IPS-18c (cell line): ENCODE measurements at regions not wholly inside any gene's neighbourhood (a gene's known extent, or its start where the extent isn't known, plus 50 kb on each side); places are given as distances from the start of the nearest gene placed in this dataset.
A peak's percentile ranks its signal among the peaks of the same experiment; 100 is the strongest.

Source experiments
- H3K4me3 ChIP-seq: 2 replicates; pipeline ENCODE4 v1.7.0; 2013; ENCODE audit warnings: low read depth, mild to moderate bottlenecking, low read length, moderate library complexity; ENCODE audit not compliant: insufficient read depth
- H3K9me3 ChIP-seq: one replicate; pipeline ENCODE4 v1.6.1; 2013; ENCODE audit warnings: mild to moderate bottlenecking, low read length, moderate library complexity; ENCODE audit not compliant: control insufficient read depth, insufficient read depth

DNA sequence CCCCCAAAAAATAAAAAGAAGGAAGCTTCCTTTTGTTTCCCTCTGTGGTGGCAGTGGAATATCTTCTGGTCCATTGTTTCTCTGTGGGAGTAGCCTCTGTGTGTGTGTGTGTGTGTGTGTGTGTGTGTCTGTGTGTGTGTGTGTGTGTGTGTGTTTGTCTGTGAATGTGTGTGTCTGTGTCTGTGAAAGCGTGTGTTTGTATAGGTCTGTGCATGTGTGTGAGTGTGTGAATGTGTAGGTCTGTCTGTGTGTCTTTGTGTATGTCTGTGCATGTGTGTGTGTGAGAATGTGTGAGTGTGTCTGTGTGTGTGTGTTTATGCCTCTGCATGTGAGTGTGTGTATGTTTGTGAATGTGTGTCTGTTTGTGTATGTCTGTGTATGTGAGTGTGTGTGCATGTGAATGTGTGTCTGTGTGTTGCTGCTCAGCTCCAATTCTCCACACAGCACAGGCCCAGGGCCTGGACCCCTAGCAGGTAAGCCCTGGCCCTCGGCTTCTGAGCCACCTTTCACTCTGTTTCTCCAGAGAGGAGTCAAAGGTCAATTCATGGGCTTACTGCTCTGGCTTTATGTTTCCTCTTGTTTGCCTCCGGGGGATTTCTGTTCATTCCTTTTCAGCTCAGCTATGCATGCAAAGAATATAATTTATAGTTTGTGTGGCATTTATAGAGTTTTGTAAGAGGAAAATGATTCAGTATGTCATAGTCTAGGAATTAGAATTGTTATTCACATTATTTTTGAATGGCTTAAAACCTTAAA is 89.8 kb downstream of the UCHL1 start:
- no peak overlapping the region for H3K4me3 ChIP-seq
- peaks cover 5% of the 10 kb centered on the region for H3K9me3 ChIP-seq

DNA sequence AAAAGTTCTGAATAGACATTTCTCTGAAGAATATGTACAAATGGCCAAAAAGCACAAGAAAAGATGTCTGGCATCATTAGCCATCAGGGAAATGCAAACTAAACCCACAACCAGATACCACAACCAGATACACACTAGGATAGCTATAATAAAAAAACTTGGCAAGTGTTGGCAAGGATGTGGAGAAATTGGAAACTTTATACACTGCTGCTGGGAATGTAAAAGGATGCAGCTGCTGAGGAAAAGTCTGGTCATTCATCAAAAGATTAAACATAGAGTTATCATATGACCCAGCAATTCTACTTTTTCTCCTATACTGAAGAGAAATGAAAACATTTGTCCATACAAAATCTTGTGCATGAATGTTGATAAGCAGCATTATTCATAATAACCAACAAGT is 92.3 kb downstream of the UCHL1 start:
- Histone ChIP-seq H3K4me3 (no peak overlapping the region), H3K9me3 (peaks cover 5% of the 10 kb centered on the region)

DNA sequence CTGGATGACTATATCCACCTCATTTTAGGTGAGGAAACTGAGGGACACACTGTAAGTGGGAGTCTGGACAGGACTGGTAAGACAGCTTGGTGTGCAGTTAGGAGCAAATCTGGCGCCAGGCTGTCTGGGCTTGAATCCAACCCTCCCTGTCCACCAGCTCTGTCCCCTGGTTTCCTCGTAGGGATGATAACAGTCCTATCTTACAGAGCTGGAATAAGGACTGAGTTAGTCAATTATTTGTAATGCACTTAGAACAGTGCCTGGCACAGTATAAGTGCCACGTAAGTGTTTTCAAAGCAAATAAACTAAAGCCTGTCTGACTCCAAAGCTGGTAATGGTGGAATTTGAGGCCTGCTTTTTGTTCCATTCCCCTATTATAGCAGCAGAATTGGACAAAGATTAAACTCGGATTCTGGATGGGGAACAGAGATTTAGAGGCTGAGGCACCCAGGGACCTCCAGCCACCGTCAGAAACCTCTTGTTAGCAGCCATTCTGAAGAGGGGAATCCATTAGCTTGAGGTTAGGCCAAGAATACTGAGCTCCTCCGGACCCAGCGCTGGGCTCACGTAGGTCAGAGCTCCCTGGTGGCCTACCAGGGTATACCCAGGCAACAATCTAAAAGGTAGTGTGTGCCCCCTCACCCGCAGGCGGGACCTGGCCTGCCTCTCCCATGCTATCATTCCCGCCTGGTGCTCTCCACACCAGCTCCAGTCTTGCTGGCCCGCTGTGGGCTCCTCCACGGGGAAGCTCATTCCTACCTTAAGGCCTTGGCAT is 102.1 kb downstream of the UCHL1 start:
- H3K9me3 ChIP-seq, result peaks cover 2% of the 10 kb centered on the region
- H3K4me3 ChIP-seq, result no peak overlapping the region

DNA sequence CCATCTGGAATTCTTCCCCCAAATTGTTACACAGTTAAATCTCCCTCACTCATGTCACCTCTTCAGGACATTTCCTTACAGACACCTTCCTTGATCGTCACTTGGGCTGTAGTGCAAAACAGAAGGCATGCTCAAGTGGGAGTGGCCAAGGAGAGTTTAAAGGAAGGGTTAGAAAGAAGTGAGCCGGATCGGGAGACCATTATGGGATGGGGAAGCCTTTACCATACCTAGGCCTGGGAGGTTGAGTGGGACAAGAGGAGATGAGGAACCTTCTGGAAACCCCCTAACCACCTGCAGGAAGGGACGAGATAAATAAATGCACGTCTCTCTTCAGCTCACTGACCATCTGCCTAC is 102.7 kb downstream of the UCHL1 start:
- H3K9me3 ChIP-seq, result peaks cover 2% of the 10 kb centered on the region
- H3K4me3 ChIP-seq, result peak overlapping the region; percentile 72

DNA sequence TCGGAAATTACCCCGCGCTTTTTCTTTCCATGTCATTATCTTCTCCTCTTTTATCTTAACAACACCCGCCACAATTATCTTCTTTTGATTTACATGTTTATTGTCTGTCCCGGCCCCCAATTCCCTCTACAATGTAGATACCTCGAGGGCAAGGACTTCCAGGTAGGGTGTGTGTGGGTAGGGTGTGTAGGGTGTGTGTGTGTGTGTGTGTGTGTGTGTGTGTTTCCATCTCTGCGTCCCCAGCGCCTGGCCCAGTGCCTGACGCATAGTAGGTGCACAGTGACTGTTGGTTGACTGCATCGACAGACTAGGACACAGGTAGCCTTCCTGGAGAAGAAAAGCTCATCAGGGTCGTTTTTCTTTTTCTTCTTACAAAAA is 103.1 kb downstream of the UCHL1 start:
- Histone ChIP-seq H3K9me3 (peaks cover 2% of the 10 kb centered on the region), H3K4me3 (peak overlapping the region; percentile 72)

DNA sequence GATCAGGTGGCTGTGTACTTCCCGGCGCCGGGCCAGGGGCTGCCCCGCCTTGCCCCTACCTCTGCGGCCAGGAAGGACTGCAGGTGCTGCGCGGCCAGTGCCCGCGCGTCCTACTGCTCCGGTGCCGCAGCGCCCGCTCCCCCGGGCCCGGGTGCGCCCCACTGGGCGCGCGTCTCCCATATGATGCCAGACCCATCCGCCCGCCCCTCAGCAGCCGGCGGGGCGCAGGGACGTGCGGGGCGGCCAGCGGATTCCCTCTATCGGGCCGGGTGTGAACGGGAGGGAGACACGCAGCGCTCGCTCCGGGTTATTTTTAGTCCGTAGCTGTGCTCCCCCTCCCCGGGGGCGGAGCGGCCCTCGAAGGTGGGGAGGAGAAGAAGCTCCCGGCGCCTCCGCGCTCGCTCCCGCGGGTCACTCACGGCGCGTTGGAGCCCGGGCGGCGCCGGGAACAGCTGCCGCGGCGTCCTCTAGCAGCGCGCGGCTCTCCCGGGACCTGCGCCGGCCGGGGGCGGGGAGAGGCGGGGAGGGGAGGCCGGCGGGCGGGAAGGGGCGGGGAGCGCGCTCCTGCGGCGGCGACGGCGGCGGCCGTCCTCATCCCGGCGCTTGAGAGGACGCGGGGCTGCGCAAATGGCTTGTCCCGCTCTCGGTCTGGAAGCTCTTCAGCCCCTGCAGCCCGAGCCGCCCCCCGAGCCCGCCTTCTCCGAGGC is 103.6 kb downstream of the UCHL1 start:
- Histone ChIP-seq H3K4me3 (peak overlapping the region; percentile 72), H3K9me3 (peaks cover 2% of the 10 kb centered on the region)

DNA sequence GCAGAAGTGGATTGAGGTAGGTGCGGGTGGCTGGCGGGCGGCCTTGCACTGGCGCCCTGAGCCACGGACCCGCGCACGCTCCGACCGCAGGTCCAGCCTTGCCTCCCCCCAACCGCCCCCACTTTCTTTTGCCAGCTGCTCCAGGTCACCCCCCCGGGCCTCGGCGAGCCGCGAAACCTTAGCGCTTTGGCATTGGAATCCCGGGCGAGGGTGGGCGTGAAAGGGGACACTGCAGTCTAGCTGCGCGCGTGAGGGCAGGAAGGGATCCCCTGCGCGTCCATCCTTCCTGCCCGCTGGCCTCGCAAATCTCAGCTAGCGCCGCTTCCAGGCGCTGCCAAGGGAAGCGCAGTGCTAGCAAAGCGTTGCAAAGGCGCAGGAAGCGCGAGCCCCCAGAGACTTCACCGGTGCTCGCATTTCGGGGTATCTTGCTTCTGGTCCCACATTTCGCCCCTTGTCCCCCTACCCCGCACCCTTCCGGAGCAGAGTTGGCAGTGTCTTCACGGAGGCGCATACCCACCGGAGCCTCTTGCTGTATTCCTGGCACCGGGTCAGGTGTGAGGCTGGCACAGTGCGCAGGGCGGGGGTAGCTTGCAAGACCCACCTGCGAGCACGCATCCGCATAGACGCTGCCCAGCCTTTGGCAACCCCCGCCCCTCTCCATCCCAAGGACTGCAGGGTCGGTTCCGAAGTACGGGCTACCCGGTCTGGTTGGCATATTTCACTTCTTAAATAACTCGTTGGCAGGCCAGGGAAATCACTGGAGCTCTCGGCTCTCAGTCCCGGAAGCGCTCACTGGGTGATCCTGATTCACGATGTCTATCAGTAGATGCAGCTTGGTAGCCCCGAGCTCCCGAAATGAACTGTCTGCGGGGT is 104.4 kb downstream of the UCHL1 start:
- Histone ChIP-seq H3K9me3 (peaks cover 2% of the 10 kb centered on the region), H3K4me3 (peak overlapping the region; percentile 72)

DNA sequence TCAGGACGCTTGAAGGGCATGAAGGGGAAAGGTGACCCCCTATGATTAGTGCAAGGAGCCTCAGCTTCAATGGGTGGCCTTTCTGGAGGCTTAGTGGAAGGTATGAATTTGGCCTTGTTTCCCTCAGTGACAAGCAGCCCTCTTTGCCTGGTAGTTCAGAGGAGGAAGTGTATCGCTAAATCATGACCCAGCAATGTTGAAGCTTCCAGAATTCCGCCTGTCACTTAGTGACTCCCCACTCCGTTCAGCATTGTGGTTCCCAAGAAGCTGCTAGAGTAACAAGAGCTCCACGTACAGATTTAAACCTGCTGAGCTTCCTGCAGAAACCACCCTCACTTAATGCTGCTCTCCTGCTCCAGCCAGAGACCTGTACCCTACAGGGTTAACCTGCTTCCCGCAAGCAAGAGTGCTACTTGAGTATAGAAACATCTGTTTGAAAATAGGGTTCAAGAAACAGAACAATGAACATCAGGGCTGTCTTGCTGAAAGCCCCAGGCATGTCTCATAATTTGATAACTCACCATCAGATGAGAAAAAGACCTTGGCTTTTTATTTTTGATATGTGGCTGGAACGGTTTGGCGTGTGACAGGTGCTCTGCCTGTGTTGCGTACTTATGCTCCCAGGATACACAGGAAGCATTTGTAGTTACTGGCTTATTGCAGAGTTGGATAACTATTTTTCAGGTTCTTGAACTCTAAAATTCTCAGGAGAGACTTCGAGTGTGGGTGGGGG is 105.2 kb downstream of the UCHL1 start:
- peak overlapping the region; percentile 72 for H3K4me3 ChIP-seq
- peaks cover 2% of the 10 kb centered on the region for H3K9me3 ChIP-seq

DNA sequence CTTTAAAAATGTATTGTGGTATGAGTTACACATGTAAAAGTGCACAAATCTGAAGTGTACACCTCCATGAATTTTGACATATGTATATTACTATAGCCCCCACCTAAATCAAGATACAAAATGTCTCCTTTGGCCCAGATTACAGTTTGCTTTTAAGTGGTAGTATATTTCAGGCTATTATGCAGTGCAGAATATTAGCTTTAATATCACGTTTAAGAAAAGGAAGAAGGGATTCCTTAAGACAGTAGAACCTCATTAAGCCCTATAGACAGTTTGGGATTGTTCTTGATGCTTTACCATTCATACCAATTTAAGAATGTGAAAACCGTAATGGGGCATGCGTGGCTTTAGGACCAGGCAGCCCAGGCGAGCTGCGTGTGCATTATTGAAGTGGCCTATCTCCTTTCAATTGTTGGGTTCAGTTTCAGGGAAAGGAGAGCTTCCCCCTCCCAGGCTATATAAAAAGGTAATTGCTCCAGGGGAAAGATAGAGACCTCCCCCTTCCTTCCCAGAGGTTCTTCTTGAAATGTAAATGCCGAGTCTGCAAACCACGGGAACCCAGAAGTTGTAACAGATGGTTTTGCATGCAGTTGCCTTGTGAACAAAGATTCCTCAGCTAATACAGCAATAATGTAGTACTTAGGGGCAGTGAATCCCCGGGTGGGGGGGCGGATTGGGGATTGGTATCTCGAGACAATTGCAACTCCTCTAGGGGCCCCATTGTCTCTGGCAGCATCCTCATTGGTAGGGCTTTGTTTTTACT is 106.1 kb downstream of the UCHL1 start:
- Histone ChIP-seq H3K4me3 (no peak overlapping the region), H3K9me3 (peaks cover 2% of the 10 kb centered on the region)

DNA sequence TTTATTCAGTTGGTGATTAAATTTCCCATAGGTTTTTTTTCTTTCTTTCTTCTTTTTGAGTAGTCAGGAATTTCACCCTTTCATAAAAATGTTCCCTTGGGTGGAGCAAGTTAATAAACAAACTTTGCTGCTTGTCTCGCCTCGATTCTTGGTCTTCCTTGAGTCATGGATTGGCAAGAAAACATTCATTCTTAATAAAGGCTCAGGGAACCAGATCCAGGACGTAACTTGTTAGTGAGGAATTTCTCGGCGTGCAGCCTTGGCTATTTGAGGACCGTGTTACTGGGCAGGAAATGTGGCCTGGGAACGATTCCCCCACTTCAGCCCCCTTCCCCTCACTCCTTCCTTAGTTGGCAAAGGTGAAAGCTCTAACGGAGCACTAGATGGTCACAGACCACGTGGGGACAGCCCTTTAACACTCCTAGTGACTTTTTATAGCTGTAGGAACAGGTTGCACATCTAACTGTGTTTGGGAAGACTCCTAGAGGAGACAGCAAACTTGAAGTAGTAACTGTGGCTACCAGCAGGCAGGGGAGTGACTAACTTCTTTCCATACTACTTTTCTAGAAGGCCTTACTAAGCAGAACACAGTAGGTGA is 106.8 kb downstream of the UCHL1 start:
- Histone ChIP-seq H3K9me3 (peaks cover 2% of the 10 kb centered on the region), H3K4me3 (peak overlapping the region; percentile 2; the same call in 1 of the 2 replicates)

DNA sequence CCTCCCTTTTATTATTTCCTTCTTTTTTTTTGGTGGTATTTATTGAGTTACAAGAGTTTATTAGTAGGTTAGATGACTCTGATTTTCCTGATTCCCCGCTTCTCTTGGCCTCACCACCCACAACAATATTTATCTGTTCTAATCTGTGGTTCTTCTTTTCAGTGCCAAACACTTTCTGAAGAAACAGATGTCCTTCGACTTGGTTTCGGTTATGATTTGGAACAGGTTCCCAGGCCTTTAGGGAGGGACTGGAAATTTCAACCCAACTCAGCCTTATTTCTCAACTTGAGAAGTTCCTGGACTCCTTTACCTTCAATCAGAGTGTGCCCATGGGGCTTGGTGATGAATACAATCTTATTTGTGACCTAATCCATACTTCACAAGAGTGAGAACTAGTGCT is 108.1 kb downstream of the UCHL1 start:
- H3K9me3 ChIP-seq, result peaks cover under 1% of the 10 kb centered on the region
- no peak overlapping the region for H3K4me3 ChIP-seq

DNA sequence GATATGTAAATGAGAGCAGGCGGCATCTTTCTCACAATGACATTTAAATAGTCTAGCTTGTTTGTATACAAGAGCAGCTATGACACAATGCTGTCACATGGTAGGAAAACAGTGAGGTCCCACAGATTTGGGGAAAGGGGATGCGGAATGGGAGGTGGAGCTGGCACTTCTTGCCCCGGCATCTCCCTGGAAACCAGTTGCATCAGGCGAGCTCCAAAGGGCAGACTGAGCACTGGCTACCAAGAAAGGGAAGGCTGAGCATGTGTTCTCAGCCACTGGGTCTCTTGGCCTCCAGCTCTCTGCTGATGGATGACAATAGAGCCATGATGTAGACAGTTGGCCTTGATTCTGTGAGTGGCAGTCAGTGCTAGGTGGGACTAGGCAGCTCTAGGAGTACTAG is 109.0 kb downstream of the UCHL1 start:
- H3K4me3 ChIP-seq, result no peak overlapping the region
- H3K9me3 ChIP-seq, result no peaks in the 10 kb centered on the region

DNA sequence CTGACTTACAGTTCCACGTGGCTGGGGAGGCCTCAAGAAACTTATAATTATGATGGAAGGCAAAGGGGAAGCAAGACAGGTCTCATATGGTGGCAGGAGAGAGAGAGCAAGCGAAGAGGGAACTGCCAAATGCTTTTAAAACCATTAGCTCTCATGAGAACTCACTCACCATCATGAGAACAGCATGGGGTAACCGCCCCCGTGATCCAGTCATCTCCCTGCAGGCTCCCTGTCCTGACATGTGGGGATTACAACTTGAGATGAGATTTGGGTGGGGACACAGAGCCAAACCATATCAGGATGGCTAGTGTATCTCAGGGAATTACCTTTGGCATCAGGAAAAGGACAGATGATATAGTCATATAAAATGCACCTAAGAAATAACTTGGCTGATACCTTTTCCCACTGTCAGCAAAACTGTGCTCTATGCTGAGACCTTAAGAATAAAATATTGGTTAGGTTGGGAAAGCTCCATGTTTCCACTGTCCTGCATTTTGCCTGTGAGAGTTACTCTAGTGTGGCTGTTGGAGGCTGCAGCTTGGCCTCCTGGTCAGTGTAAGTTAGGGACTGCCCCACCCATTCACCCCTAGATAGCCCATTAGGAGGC is 110.3 kb downstream of the UCHL1 start:
- Histone ChIP-seq H3K4me3 (no peak overlapping the region), H3K9me3 (no peaks in the 10 kb centered on the region)

DNA sequence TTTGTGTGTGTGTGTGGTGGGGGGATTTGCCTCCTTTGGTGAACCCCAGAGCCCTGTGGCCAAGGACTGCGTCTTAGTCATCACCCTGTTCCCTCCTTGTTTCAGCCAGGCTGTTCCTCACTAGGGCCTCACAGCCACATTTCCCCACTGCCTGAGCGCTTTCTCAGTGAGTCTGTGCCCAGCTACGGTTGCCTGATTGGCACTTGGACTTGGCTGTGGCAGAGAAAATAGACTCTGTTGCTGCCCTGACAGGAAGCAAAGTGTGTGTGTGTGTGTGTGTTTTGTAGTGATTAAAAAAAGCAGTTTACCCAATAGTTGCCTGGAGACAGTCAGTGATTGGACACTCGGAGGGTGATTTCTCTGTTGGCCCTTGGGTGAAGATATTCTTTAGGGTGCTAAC is 113.0 kb downstream of the UCHL1 start:
- no peaks in the 10 kb centered on the region for H3K9me3 ChIP-seq
- H3K4me3 ChIP-seq, result no peak overlapping the region

DNA sequence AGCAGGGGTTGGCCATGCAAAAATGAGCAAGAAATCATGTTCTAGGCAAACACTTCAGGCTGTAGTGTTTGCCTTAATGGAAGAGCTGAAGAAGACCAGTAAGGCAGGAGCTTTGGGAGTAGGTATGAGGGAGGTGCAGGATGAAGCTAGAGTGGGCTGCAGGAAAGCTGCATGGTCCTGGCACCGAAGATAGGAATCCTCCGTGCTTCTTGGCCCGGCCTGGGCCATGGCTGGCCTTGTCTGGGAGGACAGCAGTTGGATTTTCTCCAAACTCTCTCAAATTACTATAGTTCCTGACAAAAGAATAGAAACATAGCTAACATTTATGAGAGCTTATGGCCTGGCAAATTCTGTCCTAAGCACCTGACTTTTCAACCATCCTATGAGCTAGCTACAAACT is 116.5 kb downstream of the UCHL1 start:
- Histone ChIP-seq H3K4me3 (no peak overlapping the region), H3K9me3 (no peaks in the 10 kb centered on the region)
